GM12864 (cell line): ENCODE measurements at regions not wholly inside any gene's neighbourhood (a gene's known extent, or its start where the extent isn't known, plus 50 kb on each side); places are given as distances from the start of the nearest gene placed in this dataset.

ENCODE experiments used
- DNase-seq: peaks from one replicate; pipeline ENCODE4 v3.0.0-alpha.2; 2011; ENCODE audit warnings: low read depth
- H3K4me3 ChIP-seq: 2 replicates; pipeline ENCODE4 v1.5.1; 2011; ENCODE audit warnings: mild to moderate bottlenecking, low read depth, low read length, control low read depth
- TF ChIP-seq, protein P1 (sequence below): IDR thresholded peaks from 2 replicates; pipeline ENCODE4 v1.5.1; 2011; ENCODE audit warnings: low read depth, mild to moderate bottlenecking, moderate library complexity, low read length, control low read depth, inconsistent platforms; ENCODE audit errors: missing control alignments

DNA sequence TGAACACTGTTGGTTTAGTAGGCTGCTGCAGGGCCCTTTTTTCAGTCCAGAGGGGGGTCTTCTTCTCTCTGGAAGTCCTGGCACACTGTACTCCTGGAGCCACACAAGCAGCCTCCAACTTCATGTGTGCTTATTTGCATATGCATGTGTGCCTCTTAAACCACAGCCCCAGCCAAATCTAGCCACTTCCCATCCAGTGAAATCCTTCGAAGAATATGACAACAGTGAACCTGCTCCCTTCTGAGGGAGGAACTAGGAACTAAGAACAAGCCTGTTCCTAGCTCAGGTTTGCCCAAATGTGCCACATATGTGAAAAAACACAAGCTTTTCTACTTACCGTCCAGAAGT is 348.5 kb downstream of the FOXO1 start:
- TF ChIP-seq, protein P1, sequence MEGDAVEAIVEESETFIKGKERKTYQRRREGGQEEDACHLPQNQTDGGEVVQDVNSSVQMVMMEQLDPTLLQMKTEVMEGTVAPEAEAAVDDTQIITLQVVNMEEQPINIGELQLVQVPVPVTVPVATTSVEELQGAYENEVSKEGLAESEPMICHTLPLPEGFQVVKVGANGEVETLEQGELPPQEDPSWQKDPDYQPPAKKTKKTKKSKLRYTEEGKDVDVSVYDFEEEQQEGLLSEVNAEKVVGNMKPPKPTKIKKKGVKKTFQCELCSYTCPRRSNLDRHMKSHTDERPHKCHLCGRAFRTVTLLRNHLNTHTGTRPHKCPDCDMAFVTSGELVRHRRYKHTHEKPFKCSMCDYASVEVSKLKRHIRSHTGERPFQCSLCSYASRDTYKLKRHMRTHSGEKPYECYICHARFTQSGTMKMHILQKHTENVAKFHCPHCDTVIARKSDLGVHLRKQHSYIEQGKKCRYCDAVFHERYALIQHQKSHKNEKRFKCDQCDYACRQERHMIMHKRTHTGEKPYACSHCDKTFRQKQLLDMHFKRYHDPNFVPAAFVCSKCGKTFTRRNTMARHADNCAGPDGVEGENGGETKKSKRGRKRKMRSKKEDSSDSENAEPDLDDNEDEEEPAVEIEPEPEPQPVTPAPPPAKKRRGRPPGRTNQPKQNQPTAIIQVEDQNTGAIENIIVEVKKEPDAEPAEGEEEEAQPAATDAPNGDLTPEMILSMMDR = no peak
- DNase-seq = no peak
- H3K4me3 ChIP-seq = no peak overlapping the region

DNA sequence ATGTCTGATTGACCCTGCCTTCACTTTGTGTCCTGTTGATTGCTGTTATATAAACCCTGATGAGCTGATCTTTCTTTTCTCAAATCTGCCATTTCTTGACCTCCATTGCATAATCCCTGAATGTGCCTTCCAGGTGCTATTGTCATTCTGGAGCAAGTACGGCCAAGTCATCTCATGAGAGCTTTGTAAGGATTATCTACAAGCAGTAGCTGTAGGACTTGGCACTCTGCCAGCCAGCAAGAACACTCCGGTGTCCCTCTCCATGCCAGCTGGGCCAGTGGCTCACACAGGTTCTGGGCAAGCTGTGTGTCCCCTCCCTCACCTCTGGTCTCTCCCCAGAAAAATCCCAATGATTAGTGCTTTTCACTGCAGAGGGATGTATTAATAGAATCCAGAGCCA is 348.1 kb downstream of the FOXO1 start:
- H3K4me3 ChIP-seq = no peak overlapping the region
- DNase-seq = no peak
- TF ChIP-seq, protein P1 = no peak

DNA sequence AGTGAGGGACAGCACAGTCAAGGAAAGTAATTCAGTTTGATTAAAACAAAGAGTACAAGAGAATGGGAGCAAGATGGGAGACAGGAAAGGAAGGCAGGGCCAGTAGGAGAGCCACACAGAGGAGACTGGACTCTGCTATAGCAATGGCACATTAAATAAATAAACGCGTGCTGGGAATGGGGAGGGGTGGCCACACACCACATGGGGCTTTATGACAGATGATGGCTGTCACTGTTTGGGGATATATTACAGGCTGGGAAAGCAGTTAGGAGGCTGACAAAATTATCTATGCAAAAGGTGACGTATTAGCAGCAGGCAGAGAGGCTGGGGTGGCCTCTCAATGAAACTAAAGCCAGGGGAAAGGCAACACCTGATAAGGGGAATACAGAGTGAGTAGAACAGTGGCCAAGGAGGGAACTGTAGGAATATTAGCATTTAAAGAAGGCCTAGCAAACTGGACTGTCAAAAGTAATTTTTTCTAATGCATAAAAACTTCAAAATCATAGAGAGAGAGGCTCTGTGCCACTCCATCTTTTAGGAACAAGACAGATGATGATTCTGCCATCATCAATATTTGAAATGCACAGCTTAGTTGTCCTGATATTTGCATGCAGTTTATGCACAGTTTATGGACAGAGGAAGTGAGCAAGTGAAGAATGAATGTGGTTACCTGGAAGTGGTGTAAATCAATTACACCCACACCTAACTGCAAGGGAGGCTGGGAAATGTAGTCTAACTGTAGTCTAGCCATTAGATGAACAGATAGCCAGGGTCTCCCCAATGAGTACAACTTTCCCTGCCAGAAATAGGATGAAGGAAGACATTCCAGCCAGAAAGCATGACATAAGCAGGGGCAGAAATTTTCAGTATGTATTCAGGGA is 346.5 kb downstream of the FOXO1 start:
- TF ChIP-seq, protein P1 = no peak
- no peak for DNase-seq

DNA sequence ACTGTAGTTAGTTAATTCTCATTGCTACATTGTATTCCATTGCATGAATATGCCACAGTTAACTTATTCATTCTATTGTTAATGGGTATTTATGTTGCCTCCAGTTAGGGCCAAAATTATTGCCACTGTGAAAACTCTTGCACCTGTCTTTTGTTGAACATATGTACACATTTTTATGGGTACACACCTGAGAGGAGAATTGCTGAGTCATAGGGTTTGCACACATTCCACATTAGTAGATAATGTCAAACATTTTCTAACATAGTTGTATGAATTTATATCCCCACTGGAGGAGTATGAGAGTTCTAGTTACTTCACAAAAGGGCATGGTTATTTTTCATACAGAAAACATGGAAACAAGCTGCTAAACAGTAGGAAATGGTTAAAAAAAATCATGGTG is 338.4 kb downstream of the FOXO1 start:
- H3K4me3 ChIP-seq = no peak overlapping the region
- TF ChIP-seq, protein P1 = no peak
- DNase-seq = no peak

More for the DNA sequence above, 346.5 kb downstream of the FOXO1 start:
- no peak overlapping the region for H3K4me3 ChIP-seq

DNA sequence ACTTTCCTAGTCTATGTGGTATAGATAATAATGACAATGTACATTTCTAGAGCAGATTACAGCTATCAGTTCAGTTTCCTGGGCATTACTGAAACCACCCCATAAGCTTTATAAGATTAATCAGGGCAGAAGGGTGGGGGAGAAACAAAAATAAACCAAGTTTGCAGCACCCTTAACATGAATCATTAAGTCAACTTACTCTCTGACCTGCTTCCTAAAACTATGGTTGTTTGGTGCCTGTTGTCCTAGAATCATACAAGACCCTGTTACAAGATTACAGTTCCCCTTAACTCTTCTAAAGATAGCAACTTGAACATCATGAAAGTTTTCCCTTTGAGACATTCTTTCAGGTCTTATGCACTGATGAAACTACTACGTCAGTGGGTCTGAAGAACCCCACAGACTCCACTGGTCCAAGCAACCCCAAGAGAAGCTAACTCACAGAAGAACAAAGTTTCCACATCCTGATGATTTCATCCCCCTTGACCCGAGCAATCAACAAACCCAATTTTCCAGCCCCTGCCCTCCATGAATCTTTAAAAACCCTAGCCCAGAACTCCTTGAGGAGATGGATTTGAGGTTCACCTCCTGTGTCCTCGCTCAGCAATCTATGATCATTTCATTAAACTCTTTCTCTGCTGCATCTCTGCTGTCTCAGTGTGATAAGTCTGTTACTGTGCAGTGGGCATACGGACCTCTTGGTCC is 336.5 kb downstream of the FOXO1 start:
- TF ChIP-seq, protein P1 = no peak
- DNase-seq = no peak
- no peak overlapping the region for H3K4me3 ChIP-seq

DNA sequence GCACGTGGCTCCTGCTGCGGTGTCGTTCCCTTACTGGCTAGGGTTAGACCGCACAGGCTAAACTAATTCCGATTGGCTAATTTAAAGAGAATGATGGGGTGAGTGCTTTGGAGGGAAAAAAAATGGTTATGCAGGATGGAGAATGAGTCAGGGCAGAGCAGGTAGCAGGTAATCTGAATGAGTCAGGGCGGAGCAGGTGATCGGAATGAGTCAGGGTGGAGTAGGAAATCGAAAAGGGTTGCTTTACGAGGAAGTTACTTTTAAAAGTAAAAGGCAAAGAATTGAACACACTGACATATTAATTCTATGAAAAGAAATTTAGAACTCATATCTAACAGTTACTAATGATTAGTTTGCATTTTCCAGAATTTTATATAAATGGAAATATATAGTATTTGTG is 335.5 kb downstream of the FOXO1 start:
- TF ChIP-seq, protein P1 = no peak
- H3K4me3 ChIP-seq = no peak overlapping the region
- DNase-seq = no peak
